K562 (cell line): ENCODE measurements at regions not wholly inside any gene's neighbourhood (a gene's known extent, or its start where the extent isn't known, plus 50 kb on each side); places are given as distances from the start of the nearest gene placed in this dataset.

Source experiments
- ATAC-seq: fragments of 200-7000 bp; cut with Tn5 transposase; 3 replicates; pipeline ENCODE4 v1.9.1; 2020; ENCODE audit warnings: moderate library complexity
- BruUV-seq: library from RNA; stranded (reverse); fragments of 400-500 nt; replicated peaks from 2 replicates; lab custom pipeline; 2021; lab: Mats Ljungman, UMichigan
- CTCF ChIA-PET: fragments of 300-600 bp; formaldehyde crosslinking; extraction: SDS; loops from one replicate; lab custom pipeline; 2021; ENCODE audit warnings: low intra/inter-chr PET ratio; lab: Yijun Ruan, JAX
- POLR2A ChIA-PET: fragments of 300-600, 350-650 bp; sonication (Branson Sonifier 250); formaldehyde crosslinking; extraction: SDS; loops from one replicate; lab custom pipeline; 2021; ENCODE audit warnings: antibody characterized with exemption, inconsistent platforms; lab: Yijun Ruan, JAX
- DNase-seq, 4 experiments: peaks; one replicate each; pipeline versions ENCODE4 v3.0.0 to v3.0.0-alpha.2; 2011 to 2018; ENCODE audit warnings: low spot score in 3 of 4, mixed read lengths in 3 of 4; ENCODE audit errors: extremely low read depth in 1 of 4
- FAIRE-seq: peaks from 2 replicates; lab custom pipeline; 2011; peaks lifted over from hg19 to GRCh38; lab: Jason Lieb, UNC
- H2AFZ ChIP-seq: 2 replicates; pipeline ENCODE4 v1.6.0; 2011; ENCODE audit warnings: low read depth, low read length, control low read depth, inconsistent platforms
- H3K27ac ChIP-seq: fragments of 200-600 bp; 3 replicates; pipeline ENCODE4 v1.8.0; 2011; ENCODE audit warnings: low read depth, mild to moderate bottlenecking, control low read depth, inconsistent platforms, low read length, moderate library complexity, mixed read lengths; ENCODE audit errors: extremely low read depth
- H3K27me3 ChIP-seq, 2 experiments: fragments of 300-600 bp in 1 of 2; 2 replicates in 1 of 2; 3 replicates in 1 of 2; pipeline versions ENCODE4 v1.6.0 to v1.8.0; 2011; ENCODE audit warnings: inconsistent platforms in 2 of 2, low read length in 2 of 2, mild to moderate bottlenecking in 1 of 2, mixed read lengths in 1 of 2, moderate library complexity in 1 of 2; ENCODE audit not compliant: control insufficient read depth in 2 of 2, insufficient read depth in 2 of 2
- H3K36me3 ChIP-seq: fragments of 300-600 bp; 3 replicates; pipeline ENCODE4 v1.8.0; 2011; ENCODE audit warnings: mild to moderate bottlenecking, low read length, inconsistent platforms; ENCODE audit not compliant: control insufficient read depth, insufficient read depth
- H3K4me1 ChIP-seq, 2 experiments: fragments of 200-600 bp in 1 of 2; replicated peaks in 1 of 2; 2 replicates in 1 of 2; 3 replicates in 1 of 2; pipeline versions ENCODE4 v1.5.1 to v1.8.0; 2011; ENCODE audit warnings: inconsistent platforms in 2 of 2, low read length in 2 of 2, mild to moderate bottlenecking in 1 of 2, mixed read lengths in 1 of 2, moderate library complexity in 1 of 2; ENCODE audit not compliant: control insufficient read depth in 2 of 2, insufficient read depth in 2 of 2
- H3K4me2 ChIP-seq: 2 replicates; pipeline ENCODE4 v1.6.1; 2011; ENCODE audit warnings: low read length, control low read depth, inconsistent platforms, mixed read lengths; ENCODE audit not compliant: insufficient read depth
- H3K4me3 ChIP-seq: fragments of 200-600 bp; sonication (generic), shearing (Covaris generic); 2 replicates; pipeline ENCODE4 v1.5.1; 2016; ENCODE audit warnings: control low read depth, inconsistent platforms
- H3K79me2 ChIP-seq: fragments of 200-600 bp; 3 replicates; pipeline ENCODE4 v1.8.0; 2011; ENCODE audit warnings: low read length, inconsistent platforms; ENCODE audit not compliant: control insufficient read depth, insufficient read depth
- H3K9ac ChIP-seq, 2 experiments: 2 replicates each; pipeline versions ENCODE4 v1.6.0 to v1.6.1; 2011; ENCODE audit warnings: low read depth in 2 of 2, low read length in 2 of 2, control low read depth in 1 of 2, inconsistent platforms in 1 of 2, mild to moderate bottlenecking in 1 of 2, mixed read lengths in 1 of 2; ENCODE audit not compliant: insufficient read depth in 1 of 2
- H3K9me1 ChIP-seq: one replicate; pipeline ENCODE4 v1.6.0; 2011; ENCODE audit warnings: inconsistent platforms, mild to moderate bottlenecking, low read length, moderate library complexity; ENCODE audit not compliant: control insufficient read depth, insufficient read depth
- H3K9me3 ChIP-seq: replicated peaks from 2 replicates; pipeline ENCODE4 v1.5.1; 2011; ENCODE audit warnings: low read depth, low read length, inconsistent platforms; ENCODE audit not compliant: control insufficient read depth, insufficient read depth
- H4K20me1 ChIP-seq: replicated peaks from 2 replicates; pipeline ENCODE4 v1.6.1; 2011; ENCODE audit warnings: low read length, inconsistent platforms, mixed read lengths; ENCODE audit not compliant: control insufficient read depth, insufficient read depth
- CEBPB ChIP-seq: fragments of 450-650 bp; IDR thresholded peaks from 2 replicates; pipeline ENCODE4 v1.6.1; 2016; ENCODE audit warnings: missing genetic modification characterization, missing compliant biosample characterization
- CTCF ChIP-seq, 3 experiments: IDR thresholded peaks in 2 of 3; conservative IDR thresholded peaks in 1 of 3; 2 replicates each; pipeline ENCODE4 v1.5.1; 2011 to 2012; ENCODE audit warnings: low read length in 3 of 3, mild to moderate bottlenecking in 3 of 3, control low read depth in 2 of 3, improper control_type of control experiment in 1 of 3, inconsistent platforms in 1 of 3, low read depth in 1 of 3, mixed read lengths in 1 of 3, moderate library complexity in 1 of 3; ENCODE audit not compliant: insufficient read depth in 2 of 3
- IRF9 ChIP-seq: fragments of 450-650 bp; IDR thresholded peaks from 2 replicates; pipeline ENCODE4 v1.6.1; 2016; ENCODE audit warnings: missing biosample characterization, missing genetic modification characterization
- RAD21 ChIP-seq, 2 experiments: fragments of 250-450 bp in 1 of 2; fragments of 450-650 bp in 1 of 2; sonication (Bioruptor Pico) in 1 of 2; formaldehyde crosslinking in 1 of 2; IDR thresholded peaks in 1 of 2; conservative IDR thresholded peaks in 1 of 2; 2 replicates each; pipeline versions ENCODE4 v1.4.0 to v1.8.0; 2020 to 2022; ENCODE audit warnings: mild to moderate bottlenecking in 2 of 2, moderate library complexity in 1 of 2
- SMC3 ChIP-seq: conservative IDR thresholded peaks from 2 replicates; pipeline ENCODE4 v1.6.1; 2011; ENCODE audit warnings: low read depth, low read length, improper control_type of control experiment; ENCODE audit not compliant: insufficient read depth
- SNRNP70 ChIP-seq: fragments of 200-400 bp; formaldehyde crosslinking; optimal IDR thresholded peaks from 2 replicates; pipeline ENCODE3; 2017; ENCODE audit warnings: low read depth, low read length
- ZNF12 ChIP-seq: sonication (generic); formaldehyde crosslinking; IDR thresholded peaks from 2 replicates; pipeline ENCODE4 v1.4.0; 2020; ENCODE audit warnings: mild to moderate bottlenecking, missing genetic modification reagents
- WGBS: fragments of 100-300 bp; shearing (Covaris generic); methylation state at CpG from one replicate; pipeline ENCODE4 v1.1.6; 2016; ENCODE audit warnings: low coverage, mixed read lengths; ENCODE audit not compliant: insufficient coverage; ENCODE audit errors: missing lambda C conversion rate; 5-methylcytosine and 5-hydroxymethylcytosine counted together
- in situ Hi-C: fragments of 300-500 bp; cut with MboI; formaldehyde crosslinking; loops from 4 replicates; pipeline ENCODE4 v1.15.0; 2018; ENCODE audit warnings: inconsistent platforms, mixed read lengths
- intact Hi-C: fragments of 100-400 bp; cut with micrococcal nuclease; formaldehyde crosslinking; loops from 2 replicates; pipeline ENCODE4 v1.14.2; 2022
- TF ChIP-seq, protein P1 (sequence below), 2 experiments: fragments of 450-650 bp; formaldehyde crosslinking in 1 of 2; IDR thresholded peaks; 2 replicates each; pipeline versions ENCODE4 v1.4.0 to v1.6.1; 2014 to 2020; ENCODE audit warnings: mild to moderate bottlenecking in 2 of 2, borderline replicate concordance in 1 of 2, low read depth in 1 of 2

DNA sequence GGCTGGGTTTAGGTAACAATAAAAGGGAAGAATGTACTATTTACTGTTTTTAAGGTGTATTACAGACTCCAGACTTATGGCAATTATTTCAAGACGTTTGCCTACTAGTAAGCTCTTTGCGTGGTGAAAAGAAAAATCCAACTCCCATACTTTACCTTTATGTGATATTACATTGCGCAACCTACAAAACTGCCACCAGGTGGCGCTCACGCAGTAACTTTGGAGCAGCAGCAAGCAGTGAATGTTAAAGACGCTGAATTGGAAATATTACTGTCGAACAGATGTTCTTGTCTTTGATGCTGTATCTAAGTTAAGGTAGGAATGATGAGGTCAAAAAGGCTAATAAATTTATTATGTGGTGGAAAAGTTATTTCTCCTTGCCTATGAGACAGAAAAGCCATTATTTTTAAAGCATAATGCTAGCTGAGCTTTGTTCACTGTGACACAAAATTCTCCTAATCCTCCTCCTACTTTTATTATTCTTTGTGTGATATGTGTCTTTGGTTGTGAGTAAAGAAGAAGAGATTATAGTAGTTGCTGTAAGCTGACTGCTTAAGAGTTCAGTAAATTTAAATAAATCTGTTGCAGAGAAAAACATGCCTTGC, 1099.8 kb upstream of the TENM3 start:
- ChIA-PET POLR2A (no interaction called here), CTCF (interaction anchor here (0.6 to 0.8 kb wide), 2 partner anchors 385 to 1661 kb away, joined by 3 read pairs; no protein-coding TSS in a partner anchor)
- no peaks in the 10 kb centered on the region for H3K4me1 ChIP-seq
- H3K4me2 ChIP-seq, result no peak overlapping the region
- intact Hi-C loops (loop anchor here (1.0 to 2.0 kb wide), 3 partner anchors 385 to 1782 kb away; no protein-coding TSS in a partner anchor), in situ Hi-C loops (loop anchor here (10.0 kb wide), 1 partner anchor 391 kb away; no protein-coding TSS in a partner anchor)
- no peak overlapping the region for H2AFZ ChIP-seq
- no peak overlapping the region for H3K9ac ChIP-seq
- WGBS, result 1% methylated on average over 7 of the region's 7 CpGs
- no TSS peak for BruUV-seq
- DNase-seq (peak; percentile 44 to 79 (median 46)), ATAC-seq (peak; percentile 87), FAIRE-seq (peak; percentile 90)
- H3K9me1 ChIP-seq, result no peaks in the 10 kb centered on the region
- H3K27ac ChIP-seq, result no peak overlapping the region
- no peaks in the 10 kb centered on the region for H3K36me3 ChIP-seq
- H3K4me3 ChIP-seq, result no peak overlapping the region
- H4K20me1 ChIP-seq, result no peaks in the 10 kb centered on the region
- no peaks in the 10 kb centered on the region for H3K27me3 ChIP-seq
- no peaks in the 10 kb centered on the region for H3K79me2 ChIP-seq
- no peaks in the 10 kb centered on the region for H3K9me3 ChIP-seq
- TF ChIP-seq ZNF12 (CRISPR knock-in tag) (no peak), CEBPB (tag) (peak; percentile 99), SMC3 (peak; percentile 85), SNRNP70 (no peak), RAD21 (CRISPR knock-in tag; conservative IDR thresholded peaks at IDR 0.05 in 1 of 2, IDR thresholded peaks at IDR 0.05 in 1 of 2) (peak; percentile 60 to 79), IRF9 (tag) (peak; percentile 72), CTCF (IDR thresholded peaks at IDR 0.05 in 2 of 3, conservative IDR thresholded peaks at IDR 0.05 in 1 of 3; ENCODE audit: insufficient read depth in 2 of 3, low read depth in 1 of 3, low read length in 3 of 3) (peak; percentile 71 to 85 (median 71))
- TF ChIP-seq, protein P1, sequence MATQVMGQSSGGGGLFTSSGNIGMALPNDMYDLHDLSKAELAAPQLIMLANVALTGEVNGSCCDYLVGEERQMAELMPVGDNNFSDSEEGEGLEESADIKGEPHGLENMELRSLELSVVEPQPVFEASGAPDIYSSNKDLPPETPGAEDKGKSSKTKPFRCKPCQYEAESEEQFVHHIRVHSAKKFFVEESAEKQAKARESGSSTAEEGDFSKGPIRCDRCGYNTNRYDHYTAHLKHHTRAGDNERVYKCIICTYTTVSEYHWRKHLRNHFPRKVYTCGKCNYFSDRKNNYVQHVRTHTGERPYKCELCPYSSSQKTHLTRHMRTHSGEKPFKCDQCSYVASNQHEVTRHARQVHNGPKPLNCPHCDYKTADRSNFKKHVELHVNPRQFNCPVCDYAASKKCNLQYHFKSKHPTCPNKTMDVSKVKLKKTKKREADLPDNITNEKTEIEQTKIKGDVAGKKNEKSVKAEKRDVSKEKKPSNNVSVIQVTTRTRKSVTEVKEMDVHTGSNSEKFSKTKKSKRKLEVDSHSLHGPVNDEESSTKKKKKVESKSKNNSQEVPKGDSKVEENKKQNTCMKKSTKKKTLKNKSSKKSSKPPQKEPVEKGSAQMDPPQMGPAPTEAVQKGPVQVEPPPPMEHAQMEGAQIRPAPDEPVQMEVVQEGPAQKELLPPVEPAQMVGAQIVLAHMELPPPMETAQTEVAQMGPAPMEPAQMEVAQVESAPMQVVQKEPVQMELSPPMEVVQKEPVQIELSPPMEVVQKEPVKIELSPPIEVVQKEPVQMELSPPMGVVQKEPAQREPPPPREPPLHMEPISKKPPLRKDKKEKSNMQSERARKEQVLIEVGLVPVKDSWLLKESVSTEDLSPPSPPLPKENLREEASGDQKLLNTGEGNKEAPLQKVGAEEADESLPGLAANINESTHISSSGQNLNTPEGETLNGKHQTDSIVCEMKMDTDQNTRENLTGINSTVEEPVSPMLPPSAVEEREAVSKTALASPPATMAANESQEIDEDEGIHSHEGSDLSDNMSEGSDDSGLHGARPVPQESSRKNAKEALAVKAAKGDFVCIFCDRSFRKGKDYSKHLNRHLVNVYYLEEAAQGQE (IDR thresholded peaks at IDR 0.05; ENCODE audit: borderline replicate concordance), result peak; percentile 68; the same call in 1 of the 2 replicates
- TF ChIP-seq, protein P1 (CRISPR knock-in tag; IDR thresholded peaks at IDR 0.05; ENCODE audit: low read depth), result no peak
